A549 (cell line): ENCODE measurements at regions not wholly inside any gene's neighbourhood (a gene's known extent, or its start where the extent isn't known, plus 50 kb on each side); places are given as distances from the start of the nearest gene placed in this dataset.

Experiments
- ATAC-seq, 2 experiments: fragments of 200-7000 bp in 1 of 2; fragments of >200 bp in 1 of 2; cut with Nextera tagmentation in 1 of 2; cut with Tn5 transposase in 1 of 2; 3 replicates each; pipeline versions ENCODE4 v1.8.0 to v1.9.1; 2018 to 2020; ENCODE audit warnings: mild to moderate bottlenecking in 1 of 2, moderate library complexity in 1 of 2
- CTCF ChIA-PET: fragments of 300-600 bp; sonication (Branson Sonifier 250); formaldehyde crosslinking; extraction: SDS; loops from one replicate; lab custom pipeline; 2021; ENCODE audit warnings: antibody characterized with exemption, inconsistent platforms; lab: Yijun Ruan, JAX
- POLR2A ChIA-PET: fragments of 350-600 bp; formaldehyde crosslinking; extraction: SDS; loops from one replicate; lab custom pipeline; 2021; ENCODE audit warnings: antibody characterized with exemption, inconsistent platforms; lab: Yijun Ruan, JAX
- DNase-seq, 2 experiments: peaks; one replicate each; pipeline versions ENCODE4 v3.0.0 to v3.0.0-alpha.2; 2011 to 2016; ENCODE audit warnings: low read depth in 1 of 2, low spot score in 1 of 2
- FAIRE-seq: peaks from 2 replicates; lab custom pipeline; 2011; peaks lifted over from hg19 to GRCh38; lab: Jason Lieb, UNC
- H3K27ac ChIP-seq, 2 experiments: fragments of >200 bp; sonication (Bioruptor Twin); formaldehyde crosslinking; 3 replicates each; pipeline ENCODE4 v1.5.1; 2016 to 2017
- H3K4me1 ChIP-seq: fragments of >200 bp; sonication (Bioruptor Twin); formaldehyde crosslinking; 3 replicates; pipeline ENCODE4 v1.6.1; 2016
- H3K4me2 ChIP-seq: fragments of >200 bp; sonication (Bioruptor Twin); formaldehyde crosslinking; 3 replicates; pipeline ENCODE4 v1.6.1; 2016
- H3K4me3 ChIP-seq: fragments of >200 bp; sonication (Bioruptor Twin); formaldehyde crosslinking; 3 replicates; pipeline ENCODE4 v1.5.1; 2016
- H3K9me3 ChIP-seq: fragments of >200 bp; sonication (Bioruptor Twin); formaldehyde crosslinking; 3 replicates; pipeline ENCODE4 v1.6.1; 2016
- BCL3 ChIP-seq: fragments of >200 bp; sonication (Bioruptor Twin); formaldehyde crosslinking; IDR thresholded peaks from 3 replicates; pipeline ENCODE4 v1.6.1; 2016
- CBX2 ChIP-seq: fragments of 200-600 bp; sonication (generic); IDR thresholded peaks from 2 replicates; pipeline ENCODE4 v1.6.1; 2016; ENCODE audit warnings: low read depth, mild to moderate bottlenecking, borderline replicate concordance
- CBX8 ChIP-seq: fragments of 200-600 bp; sonication (generic); IDR thresholded peaks from 2 replicates; pipeline ENCODE4 v1.6.1; 2016
- CHD2 ChIP-seq: fragments of 150-350 bp; IDR thresholded peaks from 2 replicates; pipeline ENCODE4 v1.6.1; 2014; ENCODE audit warnings: low read length; ENCODE audit not compliant: partially characterized antibody
- EHF ChIP-seq: fragments of 250-450 bp; sonication (Bioruptor Pico); IDR thresholded peaks from 2 replicates; pipeline ENCODE4 v1.5.0; 2020; ENCODE audit warnings: mild to moderate bottlenecking
- EP300 ChIP-seq, 2 experiments: fragments of >200 bp; sonication (Bioruptor Twin); formaldehyde crosslinking; IDR thresholded peaks; 2 replicates in 1 of 2; 3 replicates in 1 of 2; pipeline ENCODE4 v1.6.1; 2016 to 2017
- ESRRA ChIP-seq: fragments of 150-350 bp; IDR thresholded peaks from 2 replicates; pipeline ENCODE4 v1.6.1; 2014; ENCODE audit warnings: mild to moderate bottlenecking, low read length, borderline replicate concordance
- FOSB ChIP-seq: fragments of 250-450 bp; sonication (Bioruptor Pico); IDR thresholded peaks from 2 replicates; pipeline ENCODE4 v1.5.0; 2020; ENCODE audit warnings: mild to moderate bottlenecking, moderate library complexity
- HMGXB4 ChIP-seq: fragments of 250-450 bp; sonication (Bioruptor Pico); IDR thresholded peaks from 2 replicates; pipeline ENCODE4 v1.5.0; 2021; ENCODE audit warnings: mild to moderate bottlenecking, moderate library complexity, borderline replicate concordance
- HOXB5 ChIP-seq: fragments of 250-450 bp; sonication (Bioruptor Pico); IDR thresholded peaks from 2 replicates; pipeline ENCODE4 v1.5.0; 2020; ENCODE audit warnings: mild to moderate bottlenecking, moderate library complexity
- JUN ChIP-seq, 2 experiments: fragments of >200 bp; sonication (Bioruptor Twin); formaldehyde crosslinking; IDR thresholded peaks; 2 replicates in 1 of 2; 3 replicates in 1 of 2; pipeline ENCODE4 v1.6.1; 2016 to 2017
- JUNB ChIP-seq: fragments of >200 bp; sonication (Bioruptor Twin); formaldehyde crosslinking; IDR thresholded peaks from 2 replicates; pipeline ENCODE4 v1.6.1; 2016
- MAFK ChIP-seq: fragments of 450-650 bp; IDR thresholded peaks from 2 replicates; pipeline ENCODE4 v1.6.1; 2014; ENCODE audit not compliant: partially characterized antibody
- MYC ChIP-seq: IDR thresholded peaks from 2 replicates; pipeline ENCODE4 v1.6.1; 2012; ENCODE audit warnings: mild to moderate bottlenecking, inconsistent platforms, low read length, improper control_type of control experiment, borderline replicate concordance
- PHF8 ChIP-seq: fragments of 200-600 bp; sonication (generic); IDR thresholded peaks from 2 replicates; pipeline ENCODE4 v1.6.1; 2016; ENCODE audit warnings: low read depth, mild to moderate bottlenecking, antibody characterized with exemption, moderate library complexity, borderline replicate concordance
- POLR2A ChIP-seq: IDR thresholded peaks from 2 replicates; pipeline ENCODE4 v1.6.1; 2012; ENCODE audit warnings: mild to moderate bottlenecking, low read length
- POLR2AphosphoS2 ChIP-seq: conservative IDR thresholded peaks from 2 replicates; pipeline ENCODE4 v1.6.1; 2012; ENCODE audit warnings: low read length, improper control_type of control experiment, inconsistent platforms
- RARB ChIP-seq: fragments of 250-450 bp; sonication (Bioruptor Pico); IDR thresholded peaks from 2 replicates; pipeline ENCODE4 v1.8.0; 2021; ENCODE audit warnings: mild to moderate bottlenecking, moderate library complexity
- RNF2 ChIP-seq: fragments of 200-600 bp; sonication (generic); IDR thresholded peaks from 2 replicates; pipeline ENCODE4 v1.6.1; 2016; ENCODE audit warnings: low read depth, mild to moderate bottlenecking, antibody characterized with exemption, moderate library complexity, borderline replicate concordance
- SMC3 ChIP-seq: fragments of >200 bp; sonication (Bioruptor Twin); formaldehyde crosslinking; IDR thresholded peaks from 3 replicates; pipeline ENCODE4 v1.6.1; 2018; ENCODE audit warnings: inconsistent platforms
- TFCP2L1 ChIP-seq: fragments of 250-450 bp; sonication (Bioruptor Pico); IDR thresholded peaks from 2 replicates; pipeline ENCODE4 v1.5.0; 2021; ENCODE audit warnings: mild to moderate bottlenecking
- ZSCAN20 ChIP-seq: fragments of 250-450 bp; sonication (Bioruptor Pico); IDR thresholded peaks from 2 replicates; pipeline ENCODE4 v1.8.0; 2022; ENCODE audit warnings: mild to moderate bottlenecking, moderate library complexity
- WGBS: methylation state at CpG from one replicate; pipeline ENCODE4 v1.1.6; 2017; ENCODE audit errors: missing lambda C conversion rate; 5-methylcytosine and 5-hydroxymethylcytosine counted together

GRCh38 chr7:24341691-24342413 lies 57.9 kb downstream of the NPY start:
- CTCF ChIA-PET, result interaction anchor here (1.2 kb wide), 2 partner anchors 11 to 28 kb away, joined by 3 read pairs; no protein-coding TSS in a partner anchor
- FAIRE-seq (no peak), ATAC-seq (no peak), DNase-seq (no peak)
- WGBS, result 2% methylated on average over 3 of the region's 3 CpGs
- Histone ChIP-seq H3K4me1 (no peaks in the 10 kb centered on the region), H3K4me3 (no peak overlapping the region), H3K9me3 (no peaks in the 10 kb centered on the region), H3K27ac (no peak overlapping the region), H3K4me2 (no peak overlapping the region)
- no peak for TF ChIP-seq FOSB (CRISPR knock-in tag)
- no peak for TF ChIP-seq JUNB
- TF ChIP-seq HOXB5 (CRISPR knock-in tag), result no peak
- TF ChIP-seq JUN (IDR thresholded peaks at IDR 0.05), result no peak
- TF ChIP-seq CBX8, result no peak
- no peak for TF ChIP-seq MYC
- TF ChIP-seq CBX2, result no peak
- no peak for TF ChIP-seq HMGXB4
- no peak for TF ChIP-seq CHD2
- no peak for TF ChIP-seq PHF8
- no peak for TF ChIP-seq ESRRA
- TF ChIP-seq POLR2A, result no peak
- TF ChIP-seq POLR2AphosphoS2, result no peak
- no peak for TF ChIP-seq EHF (CRISPR knock-in tag)
- POLR2A ChIA-PET, result no interaction called here

- CTCF ChIA-PET, result no interaction called here
- no peaks in the 10 kb centered on the region for H3K4me1 ChIP-seq
- 0% methylated on average over 2 of the region's 2 CpGs for WGBS
- peak; percentile 48 to 58; a peak in 2 of 6 replicates for ATAC-seq
- no peak overlapping the region for H3K4me3 ChIP-seq
- FAIRE-seq, result no peak
- POLR2A ChIA-PET, result no interaction called here
- H3K4me2 ChIP-seq, result no peak overlapping the region
- H3K9me3 ChIP-seq, result no peaks in the 10 kb centered on the region
- DNase-seq, result no peak
- no peak overlapping the region for H3K27ac ChIP-seq
- no peak for TF ChIP-seq ZSCAN20
- no peak for TF ChIP-seq SMC3
- TF ChIP-seq RARB (CRISPR knock-in tag), result no peak
- no peak for TF ChIP-seq ESRRA
- TF ChIP-seq RNF2, result no peak
- TF ChIP-seq MYC, result no peak
- TF ChIP-seq CBX8, result no peak
- TF ChIP-seq BCL3, result no peak
- TF ChIP-seq EP300 (IDR thresholded peaks at IDR 0.05), result no peak
- TF ChIP-seq POLR2A, result no peak
- no peak for TF ChIP-seq FOSB (CRISPR knock-in tag)
- TF ChIP-seq TFCP2L1 (CRISPR knock-in tag), result no peak
- no peak for TF ChIP-seq MAFK
- TF ChIP-seq, all 56 proteins: peak for 0
These were observed 59.6 kb downstream of the NPY start for GRCh38 chr7:24343614-24344013.
